ENCODE measurements at regions not wholly inside any gene's neighbourhood (a gene's known extent, or its start where the extent isn't known, plus 50 kb on each side); places are given as distances from the start of the nearest gene placed in this dataset.

- TF ChIP-seq HDAC3 (IDR thresholded peaks at IDR 0.05; ENCODE audit: borderline replicate concordance, partially characterized antibody) (no peak), NR2F6 (CRISPR knock-in tag; IDR thresholded peaks at IDR 0.05) (no peak), MXD1 (CRISPR knock-in tag; IDR thresholded peaks at IDR 0.05; ENCODE audit: borderline replicate concordance, poor library complexity, severe bottlenecking) (no peak), FOXJ3 (CRISPR knock-in tag; IDR thresholded peaks at IDR 0.05) (no peak), TFE3 (CRISPR knock-in tag; IDR thresholded peaks at IDR 0.05) (no peak), MECOM (CRISPR knock-in tag; IDR thresholded peaks at IDR 0.05) (no peak), ARHGAP35 (IDR thresholded peaks at IDR 0.05; ENCODE audit: partially characterized antibody) (no peak), MTA3 (IDR thresholded peaks at IDR 0.05; ENCODE audit: borderline replicate concordance) (no peak), JUNB (CRISPR knock-in tag; conservative IDR thresholded peaks at IDR 0.05) (no peak), MBD1 (CRISPR knock-in tag; IDR thresholded peaks at IDR 0.05) (no peak), SMARCC2 (IDR thresholded peaks at IDR 0.05; ENCODE audit: low read depth) (no peak), ZNF121 (CRISPR knock-in tag; conservative IDR thresholded peaks at IDR 0.05) (no peak), CREB5 (CRISPR knock-in tag; IDR thresholded peaks at IDR 0.05) (no peak), NCOA4 (IDR thresholded peaks at IDR 0.05; ENCODE audit: partially characterized antibody) (no peak), MCM5 (IDR thresholded peaks at IDR 0.05; ENCODE audit: low read depth) (no peak), PCBP1 (IDR thresholded peaks at IDR 0.05; ENCODE audit: low read depth, low read length, poor library complexity, severe bottlenecking) (no peak), ZNF12 (CRISPR knock-in tag; IDR thresholded peaks at IDR 0.05) (no peak), ZC3H8 (IDR thresholded peaks at IDR 0.05) (no peak), ZFP91 (CRISPR knock-in tag; IDR thresholded peaks at IDR 0.05) (peak; percentile 80), FOXA3 (CRISPR knock-in tag; conservative IDR thresholded peaks at IDR 0.05 in 1 of 2, IDR thresholded peaks at IDR 0.05 in 1 of 2) (no peak), COPS2 (conservative IDR thresholded peaks at IDR 0.05) (no peak), HNRNPUL1 (IDR thresholded peaks at IDR 0.05; ENCODE audit: low read length) (no peak)
Measured at GRCh38 chr5:145697251-145697990, 137.7 kb downstream of the PRELID2 start (continued).

Data from K562 (cell line).